Mammary epithelial cell (primary cell): ENCODE measurements at regions not wholly inside any gene's neighbourhood (a gene's known extent, or its start where the extent isn't known, plus 50 kb on each side); places are given as distances from the start of the nearest gene placed in this dataset.

Experiments used
- EZH2 ChIP-seq: IDR thresholded peaks from 2 replicates; pipeline ENCODE4 v1.6.1; 2012; ENCODE audit warnings: low read length, inconsistent platforms, borderline replicate concordance
- TF ChIP-seq, protein P1 (sequence below), 2 donors: IDR thresholded peaks in 1 of 2; conservative IDR thresholded peaks in 1 of 2; 2 replicates each; pipeline ENCODE4 v1.5.1; 2011 to 2012; ENCODE audit warnings: inconsistent platforms in 2 of 2, low read length in 2 of 2, mild to moderate bottlenecking in 2 of 2, control low read depth in 1 of 2, low read depth in 1 of 2; ENCODE audit not compliant: insufficient read depth in 1 of 2; ENCODE audit errors: extremely low read depth in 1 of 2

DNA sequence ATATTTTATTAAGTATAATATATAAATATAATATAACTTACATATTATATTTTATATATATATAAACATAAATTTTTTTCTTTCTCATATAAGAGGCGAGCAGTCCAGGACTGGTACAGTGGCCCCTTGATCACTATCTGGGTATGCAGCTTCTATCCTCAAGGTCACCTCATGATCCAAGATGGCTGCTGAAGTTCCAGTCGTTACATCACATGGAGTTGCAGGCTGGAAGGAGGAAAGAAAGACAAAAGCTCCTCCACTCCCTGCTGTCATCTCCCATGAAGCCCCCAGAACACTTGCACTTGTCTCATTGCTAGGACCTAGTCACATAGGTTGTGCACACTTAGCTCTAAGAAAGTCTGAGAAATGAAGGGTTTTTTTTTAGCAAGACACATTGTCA is 145.1 kb upstream of the SLC1A4 start:
- TF ChIP-seq, protein P1, sequence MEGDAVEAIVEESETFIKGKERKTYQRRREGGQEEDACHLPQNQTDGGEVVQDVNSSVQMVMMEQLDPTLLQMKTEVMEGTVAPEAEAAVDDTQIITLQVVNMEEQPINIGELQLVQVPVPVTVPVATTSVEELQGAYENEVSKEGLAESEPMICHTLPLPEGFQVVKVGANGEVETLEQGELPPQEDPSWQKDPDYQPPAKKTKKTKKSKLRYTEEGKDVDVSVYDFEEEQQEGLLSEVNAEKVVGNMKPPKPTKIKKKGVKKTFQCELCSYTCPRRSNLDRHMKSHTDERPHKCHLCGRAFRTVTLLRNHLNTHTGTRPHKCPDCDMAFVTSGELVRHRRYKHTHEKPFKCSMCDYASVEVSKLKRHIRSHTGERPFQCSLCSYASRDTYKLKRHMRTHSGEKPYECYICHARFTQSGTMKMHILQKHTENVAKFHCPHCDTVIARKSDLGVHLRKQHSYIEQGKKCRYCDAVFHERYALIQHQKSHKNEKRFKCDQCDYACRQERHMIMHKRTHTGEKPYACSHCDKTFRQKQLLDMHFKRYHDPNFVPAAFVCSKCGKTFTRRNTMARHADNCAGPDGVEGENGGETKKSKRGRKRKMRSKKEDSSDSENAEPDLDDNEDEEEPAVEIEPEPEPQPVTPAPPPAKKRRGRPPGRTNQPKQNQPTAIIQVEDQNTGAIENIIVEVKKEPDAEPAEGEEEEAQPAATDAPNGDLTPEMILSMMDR (conservative IDR thresholded peaks at IDR 0.05 in 1 of 2, IDR thresholded peaks at IDR 0.05 in 1 of 2; ENCODE audit: extremely low read depth in 1 of 2, insufficient read depth in 1 of 2, low read depth in 1 of 2, low read length in 2 of 2) = no peak
- TF ChIP-seq EZH2 = no peak
